AG04450 (cell line): ENCODE measurements at regions not wholly inside any gene's neighbourhood (a gene's known extent, or its start where the extent isn't known, plus 50 kb on each side); places are given as distances from the start of the nearest gene placed in this dataset.

ENCODE experiments used
- CTCF ChIA-PET: fragments of 300-600, 350-600 bp; formaldehyde crosslinking; extraction: SDS; loops from one replicate; lab custom pipeline; 2022; ENCODE audit warnings: antibody characterized with exemption, inconsistent platforms; lab: Charles Lee
- POLR2A ChIA-PET: fragments of 350-600 bp; formaldehyde crosslinking; extraction: SDS; loops from one replicate; lab custom pipeline; 2021; ENCODE audit warnings: antibody characterized with exemption, inconsistent platforms; lab: Yijun Ruan, JAX
- DNase-seq: peaks from one replicate; pipeline ENCODE4 v3.0.0-alpha.2; 2011; ENCODE audit warnings: low read depth, low spot score
- H3K27ac ChIP-seq: one replicate; pipeline ENCODE4 v1.5.1; 2012; ENCODE audit warnings: low read depth, low read length, control low read depth
- H3K27me3 ChIP-seq: one replicate; pipeline ENCODE4 v1.6.0; 2012; ENCODE audit warnings: low read length; ENCODE audit not compliant: control insufficient read depth, insufficient read depth
- H3K4me3 ChIP-seq: 2 replicates; pipeline ENCODE4 v1.5.1; 2011; ENCODE audit warnings: mild to moderate bottlenecking, low read depth, low read length, control low read depth
- H3K9me3 ChIP-seq: 2 replicates; pipeline ENCODE4 v1.5.1; 2012; ENCODE audit warnings: low read length; ENCODE audit not compliant: control insufficient read depth, insufficient read depth
- CTCF ChIP-seq: IDR thresholded peaks from 2 replicates; pipeline ENCODE4 v1.5.1; 2011; ENCODE audit warnings: low read depth, low read length, control low read depth, inconsistent platforms

GRCh38 chr18:43805646-43806194, 528.4 kb upstream of the SYT4 start:
- ChIA-PET CTCF (no interaction called here), POLR2A (no interaction called here)
- TF ChIP-seq CTCF: no peak
- H3K9me3 ChIP-seq: no peaks in the 10 kb centered on the region
- no peaks in the 10 kb centered on the region for H3K27me3 ChIP-seq
- H3K27ac ChIP-seq: no peak overlapping the region
- no peak for DNase-seq
- no peak overlapping the region for H3K4me3 ChIP-seq

- POLR2A ChIA-PET: no interaction called here
- Histone ChIP-seq H3K4me3 (no peak overlapping the region), H3K27me3 (no peaks in the 10 kb centered on the region), H3K27ac (no peak overlapping the region), H3K9me3 (no peaks in the 10 kb centered on the region)
- no peak for DNase-seq
- no peak for TF ChIP-seq CTCF
- CTCF ChIA-PET: no interaction called here
These were observed 535.3 kb upstream of the SYT4 start for GRCh38 chr18:43812627-43813026.

GRCh38 chr18:43819397-43819796, 542.1 kb upstream of the SYT4 start:
- no peaks in the 10 kb centered on the region for H3K27me3 ChIP-seq
- no peak overlapping the region for H3K4me3 ChIP-seq
- ChIA-PET POLR2A (no interaction called here), CTCF (no interaction called here)
- H3K27ac ChIP-seq: no peak overlapping the region
- DNase-seq: no peak
- H3K9me3 ChIP-seq: no peaks in the 10 kb centered on the region
- TF ChIP-seq CTCF: no peak

GRCh38 chr18:43819873-43820272, 542.6 kb upstream of the SYT4 start:
- Histone ChIP-seq H3K9me3 (no peaks in the 10 kb centered on the region), H3K27ac (no peak overlapping the region), H3K27me3 (no peaks in the 10 kb centered on the region), H3K4me3 (no peak overlapping the region)
- TF ChIP-seq CTCF: no peak
- CTCF ChIA-PET: no interaction called here
- DNase-seq: no peak
- POLR2A ChIA-PET: no interaction called here

DNA sequence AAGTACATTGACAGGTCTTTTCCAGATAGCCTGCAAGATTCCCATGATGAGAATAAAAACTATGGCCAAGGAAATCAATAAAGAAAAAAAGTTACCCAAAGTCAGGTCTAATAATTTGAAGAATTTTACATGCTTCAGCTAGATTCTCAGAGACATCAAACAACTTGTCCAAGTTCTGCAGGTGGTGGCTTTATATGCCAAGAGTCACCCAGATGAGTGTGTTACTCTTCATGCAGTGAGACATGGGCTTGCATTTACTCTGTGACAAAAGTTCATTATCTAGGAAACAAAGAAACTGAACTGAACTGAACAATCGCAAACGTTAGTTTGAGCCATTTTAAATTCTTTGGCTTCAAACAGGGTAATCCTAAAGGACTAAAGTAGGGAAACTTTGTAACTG, 548.5 kb upstream of the SYT4 start:
- POLR2A ChIA-PET: no interaction called here
- no peak for TF ChIP-seq CTCF
- Histone ChIP-seq H3K27me3 (peaks cover 3% of the 10 kb centered on the region), H3K4me3 (no peak overlapping the region), H3K27ac (no peak overlapping the region), H3K9me3 (no peaks in the 10 kb centered on the region)
- CTCF ChIA-PET: no interaction called here
- DNase-seq: no peak
